ENCODE measurements at regions not wholly inside any gene's neighbourhood (a gene's known extent, or its start where the extent isn't known, plus 50 kb on each side); places are given as distances from the start of the nearest gene placed in this dataset.

DNA sequence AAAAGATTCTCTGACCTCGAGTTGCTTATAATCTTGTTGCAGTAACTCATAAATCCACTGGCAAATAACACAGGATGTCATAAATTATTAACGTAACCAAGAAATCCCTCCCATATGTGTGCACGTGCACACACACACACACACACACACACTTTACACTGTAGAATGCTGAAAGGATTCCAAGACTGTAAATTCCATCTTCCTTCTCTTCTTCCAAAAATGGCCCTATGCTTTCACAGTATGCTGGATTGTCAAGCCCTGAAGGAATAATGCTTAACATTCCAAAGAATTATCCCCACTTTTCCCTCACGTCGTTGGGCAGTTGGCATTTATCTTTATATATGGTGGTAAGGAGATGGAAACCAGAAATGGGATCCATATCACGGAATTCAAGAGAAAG lies 117.5 kb upstream of the CRIM1 start:
- no peak overlapping the region for H3K4me3 ChIP-seq (ENCODE audit: control insufficient read depth, low read depth, low read length)
- DNase-seq (ENCODE audit: low read depth): no peak
- TF ChIP-seq, protein P1, sequence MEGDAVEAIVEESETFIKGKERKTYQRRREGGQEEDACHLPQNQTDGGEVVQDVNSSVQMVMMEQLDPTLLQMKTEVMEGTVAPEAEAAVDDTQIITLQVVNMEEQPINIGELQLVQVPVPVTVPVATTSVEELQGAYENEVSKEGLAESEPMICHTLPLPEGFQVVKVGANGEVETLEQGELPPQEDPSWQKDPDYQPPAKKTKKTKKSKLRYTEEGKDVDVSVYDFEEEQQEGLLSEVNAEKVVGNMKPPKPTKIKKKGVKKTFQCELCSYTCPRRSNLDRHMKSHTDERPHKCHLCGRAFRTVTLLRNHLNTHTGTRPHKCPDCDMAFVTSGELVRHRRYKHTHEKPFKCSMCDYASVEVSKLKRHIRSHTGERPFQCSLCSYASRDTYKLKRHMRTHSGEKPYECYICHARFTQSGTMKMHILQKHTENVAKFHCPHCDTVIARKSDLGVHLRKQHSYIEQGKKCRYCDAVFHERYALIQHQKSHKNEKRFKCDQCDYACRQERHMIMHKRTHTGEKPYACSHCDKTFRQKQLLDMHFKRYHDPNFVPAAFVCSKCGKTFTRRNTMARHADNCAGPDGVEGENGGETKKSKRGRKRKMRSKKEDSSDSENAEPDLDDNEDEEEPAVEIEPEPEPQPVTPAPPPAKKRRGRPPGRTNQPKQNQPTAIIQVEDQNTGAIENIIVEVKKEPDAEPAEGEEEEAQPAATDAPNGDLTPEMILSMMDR (conservative IDR thresholded peaks at IDR 0.05; ENCODE audit: control insufficient read depth, insufficient read depth, low read depth, low read length): no peak

DNA sequence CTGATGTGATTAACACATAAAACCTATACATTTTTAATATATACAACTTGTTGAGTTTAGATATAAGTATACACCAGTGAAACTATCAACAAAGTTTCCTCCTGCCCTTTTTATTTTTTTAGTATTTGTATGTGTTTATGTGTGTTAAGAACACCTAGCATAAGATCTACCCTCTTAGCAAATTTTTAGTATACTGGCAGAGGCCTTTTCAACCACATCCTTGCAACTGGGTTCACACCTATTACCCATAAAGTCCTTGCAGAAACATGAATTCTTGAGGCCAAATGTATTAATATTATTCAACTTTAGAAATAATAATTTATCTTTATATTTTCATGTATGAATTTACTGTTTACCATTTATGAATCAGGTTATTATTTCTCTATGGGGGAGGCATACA lies 119.7 kb upstream of the CRIM1 start:
- TF ChIP-seq, protein P1 (conservative IDR thresholded peaks at IDR 0.05; ENCODE audit: control insufficient read depth, insufficient read depth, low read depth, low read length): no peak
- no peak overlapping the region for H3K4me3 ChIP-seq (ENCODE audit: control insufficient read depth, low read depth, low read length)
- no peak for DNase-seq (ENCODE audit: low read depth)

DNA sequence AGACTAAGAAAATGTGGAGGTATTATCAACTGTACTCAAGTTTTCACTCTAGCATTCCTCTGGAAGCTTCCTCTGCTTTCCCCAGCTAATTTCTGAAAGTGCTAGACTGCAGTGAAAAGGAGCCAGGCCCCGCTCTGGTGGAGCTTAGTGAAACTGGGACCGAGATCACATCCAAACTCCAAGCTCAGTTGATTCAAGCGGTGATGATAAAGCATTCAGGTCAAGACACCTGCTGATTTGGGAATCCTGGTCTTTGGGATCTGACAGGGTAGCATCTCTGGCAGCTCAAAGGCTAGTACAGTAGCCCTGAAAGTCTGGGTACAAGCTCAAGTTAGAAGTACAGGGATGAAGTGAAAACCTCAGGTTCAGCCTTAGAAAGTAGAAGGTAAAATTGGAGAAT lies 120.2 kb upstream of the CRIM1 start:
- no peak for DNase-seq (ENCODE audit: low read depth)
- no peak overlapping the region for H3K4me3 ChIP-seq (ENCODE audit: control insufficient read depth, low read depth, low read length)
- TF ChIP-seq, protein P1 (conservative IDR thresholded peaks at IDR 0.05; ENCODE audit: control insufficient read depth, insufficient read depth, low read depth, low read length): no peak

DNA sequence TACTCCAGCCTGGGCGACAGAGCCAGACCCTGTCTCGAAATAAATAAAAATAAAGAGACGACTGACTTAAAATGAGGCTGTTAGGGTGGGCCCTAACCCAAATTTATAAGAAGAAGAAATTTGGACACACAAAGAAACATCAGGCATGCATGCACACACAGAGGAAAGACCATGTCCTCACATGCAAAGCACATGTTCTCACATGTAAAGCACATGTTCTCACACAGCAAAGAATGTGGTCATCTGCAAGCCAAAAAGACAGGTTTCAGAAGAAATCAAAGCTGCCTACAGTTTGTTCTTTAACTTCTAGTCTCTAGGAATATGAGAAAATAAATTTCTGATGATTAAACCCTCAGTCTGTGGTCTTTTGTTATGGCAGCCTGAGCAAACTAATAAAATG lies 132.3 kb upstream of the CRIM1 start:
- TF ChIP-seq, protein P1 (conservative IDR thresholded peaks at IDR 0.05; ENCODE audit: control insufficient read depth, insufficient read depth, low read depth, low read length): no peak
- DNase-seq (ENCODE audit: low read depth): no peak
- no peak overlapping the region for H3K4me3 ChIP-seq (ENCODE audit: control insufficient read depth, low read depth, low read length)

DNA sequence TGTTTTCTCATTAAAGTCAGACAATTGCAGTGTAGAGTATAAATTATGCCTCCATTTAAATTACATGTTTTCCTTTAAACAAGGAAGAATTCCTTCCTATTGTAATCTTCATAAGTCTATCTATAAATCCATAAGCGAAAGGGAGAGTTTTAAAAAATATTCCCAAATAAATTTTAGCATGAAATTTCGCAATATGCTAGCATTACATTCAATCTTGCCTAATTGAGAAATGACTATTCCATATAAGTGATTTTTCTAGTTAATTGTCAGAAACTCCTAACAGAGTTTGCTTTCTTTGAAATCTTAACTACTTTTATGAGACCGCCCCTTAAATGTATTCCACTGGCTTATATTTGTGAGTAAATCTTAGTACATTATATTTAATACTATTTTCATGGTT lies 133.1 kb upstream of the CRIM1 start:
- no peak overlapping the region for H3K4me3 ChIP-seq (ENCODE audit: control insufficient read depth, low read depth, low read length)
- TF ChIP-seq, protein P1 (conservative IDR thresholded peaks at IDR 0.05; ENCODE audit: control insufficient read depth, insufficient read depth, low read depth, low read length): no peak
- DNase-seq (ENCODE audit: low read depth): no peak

DNA sequence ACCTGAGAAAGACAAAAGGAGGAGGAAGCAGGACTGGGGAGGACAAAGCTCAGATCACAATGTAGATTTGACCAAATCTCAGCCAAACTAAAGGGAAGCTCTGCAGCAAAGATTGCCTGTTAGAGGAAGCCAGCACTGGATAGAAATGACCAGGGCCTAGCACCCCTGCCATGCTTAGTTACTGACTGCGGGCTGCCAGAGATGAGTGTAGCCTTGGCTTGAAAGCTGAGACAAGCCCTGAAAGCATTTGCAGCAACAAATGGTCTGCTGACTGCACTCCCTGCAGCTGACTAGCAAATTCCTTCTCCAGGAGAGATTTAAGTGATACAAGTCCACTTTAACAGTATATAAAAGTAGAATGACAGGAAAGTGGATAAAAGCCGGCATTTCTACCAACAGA lies 140.9 kb upstream of the CRIM1 start:
- TF ChIP-seq, protein P1 (conservative IDR thresholded peaks at IDR 0.05; ENCODE audit: control insufficient read depth, insufficient read depth, low read depth, low read length): no peak
- no peak for DNase-seq (ENCODE audit: low read depth)
- H3K4me3 ChIP-seq (ENCODE audit: control insufficient read depth, low read depth, low read length): no peak overlapping the region

DNA sequence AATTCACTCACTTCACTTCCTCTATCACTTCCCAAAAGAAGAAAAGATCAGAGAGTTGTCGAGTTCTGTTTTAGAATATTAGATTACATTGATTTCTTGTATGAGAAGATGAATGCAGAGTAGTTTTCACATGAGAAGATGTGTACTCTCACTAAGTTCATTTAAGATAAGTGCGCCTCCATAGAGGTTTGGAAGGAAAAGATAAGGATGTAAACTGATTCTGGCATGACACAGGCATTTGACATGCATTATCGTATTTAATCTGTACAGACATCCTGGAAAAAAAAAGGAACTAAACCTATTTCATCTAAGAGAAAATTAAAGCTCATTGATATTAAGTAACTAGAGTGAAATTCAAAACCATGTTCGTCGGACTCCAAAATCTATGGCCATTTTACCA lies 152.2 kb upstream of the CRIM1 start:
- TF ChIP-seq, protein P1 (conservative IDR thresholded peaks at IDR 0.05; ENCODE audit: control insufficient read depth, insufficient read depth, low read depth, low read length): no peak
- DNase-seq (ENCODE audit: low read depth): no peak
- no peak overlapping the region for H3K4me3 ChIP-seq (ENCODE audit: control insufficient read depth, low read depth, low read length)
